AG04449 (cell line): ENCODE measurements at regions not wholly inside any gene's neighbourhood (a gene's known extent, or its start where the extent isn't known, plus 50 kb on each side); places are given as distances from the start of the nearest gene placed in this dataset.

Experiments
- CTCF ChIA-PET: fragments of 350-600 bp; formaldehyde crosslinking; extraction: SDS; loops from one replicate; lab custom pipeline; 2021; ENCODE audit warnings: antibody characterized with exemption; lab: Yijun Ruan, JAX
- POLR2A ChIA-PET: fragments of 400-600, 350-600 bp; formaldehyde crosslinking; extraction: SDS; loops from one replicate; lab custom pipeline; 2020; ENCODE audit warnings: antibody characterized with exemption, inconsistent platforms; lab: Yijun Ruan, JAX
- DNase-seq: peaks from one replicate; pipeline ENCODE4 v3.0.0-alpha.2; 2010; ENCODE audit warnings: low read depth, low spot score
- H3K4me3 ChIP-seq: 2 replicates; pipeline ENCODE4 v1.5.1; 2011; ENCODE audit warnings: low read depth, mild to moderate bottlenecking, control low read depth, low read length
- TF ChIP-seq, protein P1 (sequence below): IDR thresholded peaks from one replicate; pipeline ENCODE4 v1.5.1; 2011; ENCODE audit warnings: mild to moderate bottlenecking, moderate library complexity, low read length, control low read depth, inconsistent platforms; ENCODE audit not compliant: insufficient read depth; ENCODE audit errors: missing control alignments

- TF ChIP-seq, protein P1, sequence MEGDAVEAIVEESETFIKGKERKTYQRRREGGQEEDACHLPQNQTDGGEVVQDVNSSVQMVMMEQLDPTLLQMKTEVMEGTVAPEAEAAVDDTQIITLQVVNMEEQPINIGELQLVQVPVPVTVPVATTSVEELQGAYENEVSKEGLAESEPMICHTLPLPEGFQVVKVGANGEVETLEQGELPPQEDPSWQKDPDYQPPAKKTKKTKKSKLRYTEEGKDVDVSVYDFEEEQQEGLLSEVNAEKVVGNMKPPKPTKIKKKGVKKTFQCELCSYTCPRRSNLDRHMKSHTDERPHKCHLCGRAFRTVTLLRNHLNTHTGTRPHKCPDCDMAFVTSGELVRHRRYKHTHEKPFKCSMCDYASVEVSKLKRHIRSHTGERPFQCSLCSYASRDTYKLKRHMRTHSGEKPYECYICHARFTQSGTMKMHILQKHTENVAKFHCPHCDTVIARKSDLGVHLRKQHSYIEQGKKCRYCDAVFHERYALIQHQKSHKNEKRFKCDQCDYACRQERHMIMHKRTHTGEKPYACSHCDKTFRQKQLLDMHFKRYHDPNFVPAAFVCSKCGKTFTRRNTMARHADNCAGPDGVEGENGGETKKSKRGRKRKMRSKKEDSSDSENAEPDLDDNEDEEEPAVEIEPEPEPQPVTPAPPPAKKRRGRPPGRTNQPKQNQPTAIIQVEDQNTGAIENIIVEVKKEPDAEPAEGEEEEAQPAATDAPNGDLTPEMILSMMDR: no peak
- no peak for DNase-seq
- H3K4me3 ChIP-seq: no peak overlapping the region
- ChIA-PET CTCF (no interaction called here), POLR2A (no interaction called here)
Observed at GRCh38 chr15:95848126-95848525, 482.4 kb upstream of the NR2F2 start.

DNA sequence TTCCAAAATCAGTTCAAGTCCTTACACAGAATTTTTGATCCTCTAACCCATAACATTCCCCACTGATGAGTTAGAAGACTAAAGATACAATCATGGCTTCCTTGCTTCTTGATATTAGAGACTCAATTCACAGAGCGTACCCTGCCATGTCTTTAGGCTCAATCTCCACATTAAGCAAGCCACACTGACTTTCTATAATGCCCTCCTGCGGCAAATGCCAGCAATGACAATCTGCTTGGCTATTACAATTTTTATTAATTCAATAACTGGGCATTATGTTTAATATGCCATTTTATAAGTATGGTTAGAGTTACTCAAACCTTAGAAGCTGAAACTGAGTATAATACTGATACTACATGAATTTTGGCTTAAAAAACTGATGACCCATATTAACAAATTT lies 479.7 kb upstream of the NR2F2 start:
- CTCF ChIA-PET: interaction anchor here (1.6 kb wide), 1 partner anchor 13 kb away, joined by 4 read pairs; no protein-coding TSS in a partner anchor
- H3K4me3 ChIP-seq: no peak overlapping the region
- no peak for DNase-seq
- TF ChIP-seq, protein P1: no peak
- POLR2A ChIA-PET: no interaction called here

DNA sequence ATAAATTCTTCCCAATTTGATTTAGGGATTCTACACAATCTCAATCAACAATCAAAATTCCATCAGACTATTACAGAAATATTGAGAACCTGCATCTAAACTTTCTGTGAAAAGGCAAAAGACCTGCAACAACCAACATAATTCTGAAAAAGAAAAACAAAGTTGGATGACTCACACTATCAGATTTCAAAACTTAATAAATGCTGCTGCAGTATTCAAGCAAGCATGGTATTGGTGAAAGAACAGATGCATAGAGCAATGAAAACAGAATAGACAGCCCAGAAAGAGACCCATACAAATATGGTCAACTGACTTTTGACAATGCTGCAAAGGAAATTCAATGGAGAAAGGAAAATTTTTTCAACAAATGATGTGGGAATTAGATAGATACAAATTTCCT lies 477.1 kb upstream of the NR2F2 start:
- POLR2A ChIA-PET: no interaction called here
- TF ChIP-seq, protein P1: no peak
- DNase-seq: no peak
- CTCF ChIA-PET: no interaction called here
- no peak overlapping the region for H3K4me3 ChIP-seq

DNA sequence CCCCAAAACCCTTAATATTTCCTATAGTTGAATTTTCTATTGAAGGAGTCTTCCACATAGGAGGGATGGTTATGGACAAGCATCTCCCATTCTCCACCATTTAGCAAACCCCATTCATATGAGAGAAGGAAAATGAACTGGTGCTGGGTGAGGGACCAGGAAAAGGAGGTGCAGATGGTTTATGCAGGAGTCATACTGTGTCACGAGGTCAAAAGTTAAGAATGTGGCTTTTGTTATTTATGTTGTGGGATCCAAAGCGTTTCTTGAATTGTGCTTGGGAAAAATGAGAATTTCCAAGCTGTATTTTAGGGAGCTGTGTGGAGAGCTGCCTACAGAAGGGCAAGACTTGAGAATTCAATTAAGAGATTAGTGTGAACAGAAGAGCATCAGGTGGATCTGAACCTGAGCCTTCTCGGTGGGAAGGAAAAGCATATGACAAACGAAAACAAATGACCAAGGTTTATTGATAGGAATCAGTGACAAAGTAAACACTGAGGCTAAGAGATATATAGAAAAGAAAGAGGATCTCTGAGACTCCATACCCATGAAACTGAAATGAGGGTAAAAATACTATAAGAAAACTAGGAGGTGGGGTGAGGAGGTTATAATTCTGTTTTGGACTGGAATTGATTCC lies 473.3 kb upstream of the NR2F2 start:
- ChIA-PET CTCF (no interaction called here), POLR2A (no interaction called here)
- no peak overlapping the region for H3K4me3 ChIP-seq
- TF ChIP-seq, protein P1: no peak
- no peak for DNase-seq

DNA sequence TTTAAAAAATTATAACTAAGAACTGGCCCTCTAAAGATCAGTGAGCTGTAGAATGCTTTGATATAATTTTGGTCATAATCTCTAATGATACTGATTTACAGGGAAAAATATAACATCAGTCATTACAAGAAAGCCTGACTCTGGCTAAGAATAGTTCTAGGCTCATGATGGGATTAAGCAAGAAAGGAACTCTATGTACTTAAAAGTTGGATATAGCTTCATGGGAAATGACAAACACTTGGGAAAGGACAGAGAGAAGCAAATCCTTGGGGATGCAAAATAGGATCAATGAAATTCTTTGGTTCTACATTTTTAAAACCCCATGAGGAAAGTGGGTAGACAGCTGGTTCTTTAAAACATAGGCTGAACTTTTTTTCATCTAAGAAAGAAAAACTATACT lies 472.7 kb upstream of the NR2F2 start:
- no peak for DNase-seq
- ChIA-PET POLR2A (no interaction called here), CTCF (no interaction called here)
- TF ChIP-seq, protein P1: no peak
- no peak overlapping the region for H3K4me3 ChIP-seq

- DNase-seq: no peak
- H3K4me3 ChIP-seq: no peak overlapping the region
- POLR2A ChIA-PET: no interaction called here
- TF ChIP-seq, protein P1: no peak
- CTCF ChIA-PET: no interaction called here
Observed at GRCh38 chr15:95860406-95860805, 470.1 kb upstream of the NR2F2 start.
